Activated T-cell treated with anti-CD3 and anti-CD28 coated beads, Interleukin-2, amount 50 U/mL, for 24 hours (primary cell): ENCODE measurements at regions not wholly inside any gene's neighbourhood (a gene's known extent, or its start where the extent isn't known, plus 50 kb on each side); places are given as distances from the start of the nearest gene placed in this dataset.

ENCODE experiments used
- DNase-seq: peaks from one replicate; pipeline ENCODE4 v3.0.0-alpha.2; 2020
- H3K27ac Mint-ChIP-seq: 2 replicates; pipeline ENCODE4 v1.8.0; 2020; ENCODE audit warnings: mild to moderate bottlenecking, mixed read lengths
- H3K27me3 Mint-ChIP-seq: 2 replicates; pipeline ENCODE4 v1.8.0; 2020; ENCODE audit warnings: mixed read lengths
- H3K36me3 Mint-ChIP-seq: 2 replicates; pipeline ENCODE4 v1.8.0; 2020; ENCODE audit warnings: low read depth, mixed read lengths
- H3K4me1 Mint-ChIP-seq: 2 replicates; pipeline ENCODE4 v1.8.0; 2020; ENCODE audit warnings: low read depth, mixed read lengths
- H3K4me3 Mint-ChIP-seq: 2 replicates; pipeline ENCODE4 v1.8.0; 2020; ENCODE audit warnings: mild to moderate bottlenecking, moderate library complexity, mixed read lengths
- H3K9me3 Mint-ChIP-seq: 2 replicates; pipeline ENCODE4 v1.8.0; 2020; ENCODE audit warnings: mixed read lengths

DNA sequence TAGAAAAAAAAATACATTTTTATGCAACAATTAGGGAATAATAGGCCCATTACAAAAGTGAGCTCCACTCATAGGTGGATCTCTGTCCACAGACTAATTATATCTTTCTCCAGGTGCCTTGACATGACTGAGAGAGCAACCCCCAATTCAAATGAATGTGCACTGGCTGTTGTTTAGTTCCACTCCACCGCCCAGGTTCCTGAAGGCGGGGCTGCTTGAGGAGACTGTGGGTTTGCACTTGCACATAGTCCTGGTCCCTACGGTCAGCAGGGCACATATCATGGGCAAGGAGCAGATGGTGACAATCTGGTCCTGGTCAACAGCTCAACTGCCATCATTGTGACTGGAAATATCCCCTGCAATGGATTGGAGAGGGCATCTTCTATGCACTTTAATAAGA is 195.6 kb upstream of the PWP1 start:
- Mint-ChIP-seq H3K27me3 (no peaks in the 10 kb centered on the region), H3K4me3 (no peak overlapping the region), H3K27ac (no peak overlapping the region), H3K9me3 (no peaks in the 10 kb centered on the region), H3K4me1 (peaks cover 56% of the 10 kb centered on the region), H3K36me3 (no peaks in the 10 kb centered on the region)
- DNase-seq: no peak

DNA sequence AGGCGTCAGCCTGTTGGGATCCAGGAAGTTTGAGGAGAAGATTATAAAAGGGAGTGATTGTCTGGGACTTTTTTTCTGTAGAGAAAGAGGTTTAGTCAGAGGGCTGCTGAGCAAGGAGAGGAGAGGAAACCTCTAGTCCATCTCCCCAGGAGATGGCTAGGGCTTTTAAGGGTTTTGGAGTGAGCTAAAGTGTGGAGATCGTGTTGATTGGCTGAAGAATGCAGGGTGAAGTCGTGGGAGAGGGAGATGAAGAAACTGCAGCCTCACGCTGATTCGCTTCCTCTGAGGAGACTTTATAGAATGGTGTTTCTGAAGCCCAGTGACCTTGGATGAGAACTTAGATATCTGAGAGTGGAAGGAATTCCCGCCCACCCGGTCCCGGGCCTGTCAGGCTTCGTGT is 193.7 kb upstream of the PWP1 start:
- no peaks in the 10 kb centered on the region for H3K9me3 Mint-ChIP-seq
- H3K36me3 Mint-ChIP-seq: no peaks in the 10 kb centered on the region
- H3K27me3 Mint-ChIP-seq: no peaks in the 10 kb centered on the region
- H3K27ac Mint-ChIP-seq: no peak overlapping the region
- H3K4me3 Mint-ChIP-seq: no peak overlapping the region
- peaks cover 40% of the 10 kb centered on the region for H3K4me1 Mint-ChIP-seq
- DNase-seq: no peak

DNA sequence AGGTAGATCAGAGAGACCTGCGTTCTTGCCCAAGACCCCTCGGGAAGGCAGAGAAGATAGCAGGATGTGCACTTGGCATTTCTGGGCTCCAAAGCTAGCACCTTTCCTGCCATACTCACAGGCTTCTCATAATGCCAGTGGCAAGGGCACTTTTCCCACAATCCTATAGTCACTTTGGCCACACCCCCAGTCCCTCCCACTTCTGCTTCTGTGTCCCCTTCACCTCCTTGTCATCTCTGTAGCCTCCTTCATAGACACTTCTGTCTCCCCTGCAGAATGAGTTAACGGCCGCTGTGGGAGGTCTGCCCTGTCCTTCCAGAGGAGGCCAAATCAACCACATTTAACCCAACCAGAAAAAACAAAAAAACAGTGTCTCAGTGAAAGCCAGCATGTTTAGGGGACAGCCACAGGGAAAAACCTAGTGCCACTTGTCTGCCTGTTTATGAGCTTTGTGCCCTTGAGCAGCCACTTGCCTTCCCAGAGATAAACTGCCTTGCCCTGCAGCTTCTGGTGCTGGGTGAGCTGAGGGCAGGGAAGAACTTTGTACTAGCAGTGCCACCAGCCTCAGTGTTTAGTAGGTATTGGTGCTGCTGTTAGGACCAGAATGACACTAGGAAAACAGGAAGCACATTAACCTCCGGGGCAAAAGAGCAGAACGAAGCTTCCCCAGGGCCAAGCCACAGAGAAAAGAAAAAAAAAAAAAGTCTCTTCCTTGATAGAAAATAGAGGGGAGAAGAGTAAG is 193.0 kb upstream of the PWP1 start:
- Mint-ChIP-seq H3K4me1 (peaks cover 33% of the 10 kb centered on the region), H3K27ac (peak overlapping the region; percentile 53), H3K36me3 (no peaks in the 10 kb centered on the region), H3K27me3 (no peaks in the 10 kb centered on the region), H3K9me3 (no peaks in the 10 kb centered on the region), H3K4me3 (no peak overlapping the region)
- no peak for DNase-seq

DNA sequence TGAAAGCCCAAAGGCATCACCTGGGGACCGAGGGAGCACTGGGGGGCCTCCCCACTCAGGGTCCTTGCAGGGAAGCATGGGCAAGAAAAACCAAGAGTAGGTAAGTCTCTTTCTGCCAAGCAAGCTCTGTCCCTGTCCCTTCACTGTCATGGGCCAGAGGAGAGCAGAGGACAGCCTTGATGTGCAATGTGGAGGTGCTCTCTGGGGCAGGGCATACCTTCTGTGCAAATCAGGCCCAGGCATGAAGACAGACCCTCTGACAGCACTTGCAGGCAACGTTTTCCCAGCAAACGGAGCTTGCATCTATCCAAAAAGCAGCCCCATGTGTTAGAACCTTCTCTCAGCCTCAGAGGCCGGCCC is 192.5 kb upstream of the PWP1 start:
- Mint-ChIP-seq H3K27me3 (no peaks in the 10 kb centered on the region), H3K4me3 (no peak overlapping the region), H3K9me3 (no peaks in the 10 kb centered on the region), H3K4me1 (peaks cover 27% of the 10 kb centered on the region), H3K27ac (peak overlapping the region; percentile 53), H3K36me3 (no peaks in the 10 kb centered on the region)
- DNase-seq: no peak

DNA sequence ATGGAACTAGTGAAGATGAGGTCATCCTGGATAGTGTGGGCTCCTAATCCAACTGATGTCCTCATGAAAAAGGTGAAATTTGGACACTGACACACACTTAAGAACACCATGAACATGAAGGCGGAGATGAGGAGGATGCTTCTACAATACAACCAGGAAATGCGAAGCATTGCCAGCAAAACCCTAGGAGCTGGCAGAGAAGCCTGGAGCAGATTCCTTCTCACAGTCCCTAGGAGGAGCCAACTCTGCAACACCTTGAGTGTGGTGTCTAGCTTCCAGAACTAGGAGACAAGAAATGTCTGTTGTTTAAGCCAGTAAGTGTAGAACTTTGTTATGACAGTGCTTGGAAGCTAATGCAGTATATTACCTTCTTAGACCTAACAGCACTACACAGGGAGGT is 191.9 kb upstream of the PWP1 start:
- DNase-seq: no peak
- Mint-ChIP-seq H3K4me3 (no peak overlapping the region), H3K4me1 (peaks cover 26% of the 10 kb centered on the region), H3K27ac (no peak overlapping the region), H3K27me3 (no peaks in the 10 kb centered on the region), H3K9me3 (no peaks in the 10 kb centered on the region), H3K36me3 (no peaks in the 10 kb centered on the region)

DNA sequence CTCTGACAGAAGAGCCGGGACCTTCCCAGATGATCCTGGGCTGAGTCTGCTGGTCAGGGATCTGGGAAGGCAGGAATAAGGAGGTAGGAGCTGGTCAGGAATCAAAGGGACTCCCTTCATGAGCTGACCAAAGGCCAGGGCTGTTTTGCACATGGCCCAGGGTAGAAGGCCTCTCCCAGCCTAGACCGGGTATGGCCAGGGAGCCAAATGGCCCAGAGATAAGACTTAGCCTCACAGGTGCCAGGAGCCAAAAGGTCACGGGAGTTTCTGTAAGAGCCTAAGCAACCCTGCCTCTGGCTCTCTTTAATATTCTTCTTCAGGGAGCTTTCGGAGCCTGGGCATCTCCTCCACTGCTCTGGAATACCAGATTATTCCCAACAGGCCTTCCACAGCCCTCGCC is 191.3 kb upstream of the PWP1 start:
- no peak overlapping the region for H3K4me3 Mint-ChIP-seq
- H3K27me3 Mint-ChIP-seq: no peaks in the 10 kb centered on the region
- DNase-seq: no peak
- H3K4me1 Mint-ChIP-seq: peaks cover 24% of the 10 kb centered on the region
- H3K9me3 Mint-ChIP-seq: no peaks in the 10 kb centered on the region
- no peak overlapping the region for H3K27ac Mint-ChIP-seq
- H3K36me3 Mint-ChIP-seq: no peaks in the 10 kb centered on the region

DNA sequence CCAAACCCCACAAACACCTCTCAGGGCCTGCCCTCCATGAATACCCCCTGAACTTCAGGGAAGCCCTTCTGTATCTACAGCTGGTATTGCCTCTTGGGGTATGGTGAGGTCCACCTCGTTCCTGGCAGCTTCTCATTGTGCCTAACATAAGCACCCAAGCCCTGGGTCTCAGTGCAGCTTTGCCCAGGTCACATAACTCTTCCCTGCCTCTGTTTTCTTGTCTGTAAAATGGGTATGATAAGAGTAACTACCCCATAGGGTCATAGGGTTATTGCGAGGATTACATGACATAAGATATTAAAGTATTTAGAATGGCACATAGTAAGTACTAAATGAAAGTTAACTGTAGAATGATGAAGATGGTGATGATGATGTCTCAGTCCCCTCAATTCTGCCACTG is 190.0 kb upstream of the PWP1 start:
- H3K27ac Mint-ChIP-seq: no peak overlapping the region

DNA sequence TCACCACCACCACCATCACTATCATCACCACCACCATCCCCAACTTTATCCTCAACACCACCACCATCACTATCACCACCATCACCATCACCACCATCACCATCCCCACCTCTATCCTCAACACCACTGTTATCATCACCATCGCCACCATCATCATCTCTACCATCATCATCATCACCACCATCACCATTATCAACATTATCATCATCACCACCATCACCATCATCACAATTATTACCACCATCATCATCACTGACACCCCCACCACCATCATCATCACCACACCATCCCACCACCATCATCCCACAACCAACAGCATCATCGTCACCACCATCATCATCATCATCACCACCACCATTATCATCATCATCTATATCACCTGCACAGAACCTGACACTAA is 188.4 kb upstream of the PWP1 start:
- Mint-ChIP-seq H3K4me3 (no peak overlapping the region), H3K27ac (no peak overlapping the region), H3K4me1 (peaks cover 20% of the 10 kb centered on the region), H3K9me3 (no peaks in the 10 kb centered on the region), H3K36me3 (no peaks in the 10 kb centered on the region), H3K27me3 (no peaks in the 10 kb centered on the region)
- no peak for DNase-seq

More for the DNA sequence above, 190.0 kb upstream of the PWP1 start:
- DNase-seq: no peak
- H3K4me1 Mint-ChIP-seq: peaks cover 25% of the 10 kb centered on the region
- H3K27me3 Mint-ChIP-seq: no peaks in the 10 kb centered on the region
- no peak overlapping the region for H3K4me3 Mint-ChIP-seq
- no peaks in the 10 kb centered on the region for H3K36me3 Mint-ChIP-seq
- H3K9me3 Mint-ChIP-seq: no peaks in the 10 kb centered on the region

DNA sequence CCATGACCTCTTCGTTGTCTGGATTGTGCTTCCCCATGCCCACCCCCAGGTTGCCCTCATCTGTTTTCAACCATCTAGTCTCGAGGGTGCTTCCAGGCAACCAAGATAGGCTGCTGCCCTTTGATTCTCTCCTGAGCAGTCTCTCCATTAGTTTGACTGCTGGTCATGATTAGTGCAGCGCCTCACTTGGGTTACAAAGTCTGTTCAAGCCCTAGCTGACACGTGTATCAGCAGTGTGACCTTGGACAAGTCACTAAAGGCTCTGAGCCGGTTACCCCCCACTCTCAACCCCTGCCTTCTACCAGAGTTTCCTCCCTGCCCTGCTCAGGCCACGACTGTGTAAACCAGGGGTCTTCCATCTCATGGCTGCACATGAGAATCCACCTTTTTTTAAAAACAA is 185.3 kb upstream of the PWP1 start:
- Mint-ChIP-seq H3K9me3 (no peaks in the 10 kb centered on the region), H3K27ac (no peak overlapping the region), H3K36me3 (no peaks in the 10 kb centered on the region), H3K4me1 (peaks cover 9% of the 10 kb centered on the region), H3K4me3 (no peak overlapping the region), H3K27me3 (no peaks in the 10 kb centered on the region)
- DNase-seq: no peak

DNA sequence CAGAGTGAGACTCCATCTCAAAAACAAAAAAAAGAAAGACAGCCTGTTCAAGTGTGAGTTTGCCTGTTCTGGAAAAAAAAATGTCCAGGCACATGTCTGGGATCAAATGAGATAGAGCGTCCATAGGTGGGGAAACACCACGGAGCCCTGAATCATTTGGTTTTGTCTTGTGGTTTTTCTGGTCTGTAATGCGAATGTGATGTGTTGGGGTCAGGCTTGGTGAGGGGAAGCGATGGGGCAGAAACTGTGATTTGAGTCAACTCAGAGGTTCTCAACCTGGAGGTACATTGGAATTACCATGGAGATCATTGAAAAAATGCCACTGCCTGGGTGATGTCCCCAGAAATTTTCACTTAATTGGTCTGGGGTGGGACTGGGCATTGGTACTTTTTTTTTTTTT is 183.9 kb upstream of the PWP1 start:
- no peak overlapping the region for H3K4me3 Mint-ChIP-seq
- DNase-seq: no peak
- H3K27ac Mint-ChIP-seq: peak overlapping the region; percentile 12
- H3K27me3 Mint-ChIP-seq: no peaks in the 10 kb centered on the region
- H3K36me3 Mint-ChIP-seq: no peaks in the 10 kb centered on the region
- H3K9me3 Mint-ChIP-seq: no peaks in the 10 kb centered on the region
- H3K4me1 Mint-ChIP-seq: peaks cover 9% of the 10 kb centered on the region

DNA sequence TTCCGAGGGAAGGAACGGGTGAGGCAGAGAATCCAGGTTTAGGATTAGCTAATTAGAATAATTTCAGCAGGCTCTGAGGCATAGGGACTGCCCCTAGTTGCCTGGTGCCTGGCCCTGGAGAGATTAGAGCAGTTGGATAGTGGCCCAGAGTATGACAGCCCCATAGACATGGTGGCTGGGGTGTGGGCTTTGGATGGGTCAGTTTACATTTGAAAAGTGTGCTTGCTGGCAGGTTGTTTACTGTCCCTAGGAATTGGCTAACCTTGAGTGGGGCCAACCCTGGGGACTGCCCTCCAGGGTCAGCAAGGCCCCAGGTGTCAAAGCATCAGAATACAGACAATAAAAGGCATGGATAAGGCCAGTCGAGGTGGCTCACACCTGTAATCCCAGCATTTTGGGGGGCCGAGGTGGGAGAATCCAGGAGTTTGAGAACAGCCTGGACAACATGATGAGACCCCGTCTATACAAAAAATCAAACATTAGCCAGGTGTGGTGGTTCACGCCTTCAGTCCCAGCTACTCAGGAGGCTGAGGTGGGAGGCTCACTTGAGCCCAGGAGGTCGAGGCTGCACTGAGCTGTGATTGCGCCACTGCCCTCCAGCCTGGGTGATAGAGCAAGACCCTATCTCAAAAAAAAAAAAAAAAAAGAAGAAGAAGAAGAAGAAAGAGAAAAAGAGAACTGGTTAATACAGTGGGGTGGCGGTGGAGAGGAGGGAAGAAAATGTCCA is 182.3 kb upstream of the PWP1 start:
- no peak for DNase-seq
- Mint-ChIP-seq H3K27ac (no peak overlapping the region), H3K4me1 (peaks cover 9% of the 10 kb centered on the region), H3K27me3 (no peaks in the 10 kb centered on the region), H3K36me3 (no peaks in the 10 kb centered on the region), H3K9me3 (no peaks in the 10 kb centered on the region), H3K4me3 (no peak overlapping the region)

DNA sequence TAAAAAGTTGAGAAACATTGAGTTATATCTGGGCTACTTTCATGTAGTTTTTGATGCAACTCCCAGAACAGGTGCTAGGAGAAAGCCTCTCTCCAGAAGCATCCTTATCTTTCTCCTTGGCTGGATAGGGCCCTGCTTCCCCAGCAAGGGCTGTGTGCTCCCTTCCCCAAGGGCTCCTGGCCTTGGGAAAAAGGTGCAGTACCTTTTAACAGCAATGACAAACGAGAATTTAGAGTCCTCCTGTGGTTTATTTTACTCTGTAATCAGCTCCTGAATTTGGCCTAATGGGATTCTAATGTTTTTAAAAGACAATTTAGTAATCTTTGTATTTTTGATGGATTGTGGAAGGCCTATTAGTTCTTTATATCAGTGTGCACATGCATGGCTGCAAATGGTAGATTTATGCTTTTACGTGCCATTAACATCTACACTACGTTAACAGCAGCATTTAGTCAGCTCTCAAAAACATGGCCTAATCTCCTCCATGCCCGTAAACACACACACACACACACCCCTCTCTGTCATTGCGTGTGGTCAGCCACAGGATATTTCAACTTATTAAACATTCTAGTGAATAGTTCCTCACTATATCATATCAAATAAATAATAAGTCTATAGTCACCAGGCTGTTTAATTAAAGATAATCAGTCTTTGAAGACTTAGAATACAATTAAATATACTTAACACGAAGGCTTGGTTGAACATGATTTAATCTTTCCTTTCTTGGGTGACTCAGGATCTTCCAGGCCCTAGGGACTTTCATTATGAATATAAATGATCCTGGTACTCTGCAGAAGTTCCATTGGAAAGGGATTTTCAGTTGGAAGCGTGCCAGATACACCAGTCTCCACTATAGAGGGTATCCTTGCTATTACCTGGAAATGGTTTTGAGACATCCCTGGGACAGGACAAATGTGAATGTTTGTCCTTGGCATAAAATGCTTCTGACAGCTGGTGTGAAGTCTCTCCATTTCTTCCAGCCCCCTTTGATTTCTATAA is 181.4 kb upstream of the PWP1 start:
- Mint-ChIP-seq H3K4me3 (no peak overlapping the region), H3K27me3 (no peaks in the 10 kb centered on the region), H3K9me3 (no peaks in the 10 kb centered on the region), H3K4me1 (peaks cover 9% of the 10 kb centered on the region), H3K27ac (no peak overlapping the region), H3K36me3 (no peaks in the 10 kb centered on the region)
- DNase-seq: no peak

DNA sequence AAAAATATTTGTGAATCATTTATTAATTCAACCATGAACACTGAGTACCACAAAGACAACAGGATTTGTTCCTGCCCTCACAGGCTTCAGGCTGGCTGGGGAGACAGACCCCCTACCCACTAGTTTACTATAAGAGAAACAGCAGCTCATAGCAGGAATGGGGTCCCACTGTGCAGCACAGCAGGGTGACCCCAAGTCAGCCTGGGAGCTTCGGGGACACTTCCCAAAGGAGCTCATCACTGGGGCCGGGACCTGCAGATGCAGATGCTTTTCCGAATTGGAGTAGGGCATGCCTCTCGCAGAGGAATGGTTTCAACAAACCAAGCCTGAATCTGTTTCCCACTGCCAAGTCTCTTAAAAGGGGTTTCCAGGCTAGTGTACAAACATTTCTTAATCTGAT is 176.2 kb upstream of the PWP1 start:
- Mint-ChIP-seq H3K36me3 (no peaks in the 10 kb centered on the region), H3K27me3 (no peaks in the 10 kb centered on the region), H3K27ac (no peak overlapping the region), H3K9me3 (no peaks in the 10 kb centered on the region), H3K4me1 (peaks cover 5% of the 10 kb centered on the region), H3K4me3 (no peak overlapping the region)
- no peak for DNase-seq

DNA sequence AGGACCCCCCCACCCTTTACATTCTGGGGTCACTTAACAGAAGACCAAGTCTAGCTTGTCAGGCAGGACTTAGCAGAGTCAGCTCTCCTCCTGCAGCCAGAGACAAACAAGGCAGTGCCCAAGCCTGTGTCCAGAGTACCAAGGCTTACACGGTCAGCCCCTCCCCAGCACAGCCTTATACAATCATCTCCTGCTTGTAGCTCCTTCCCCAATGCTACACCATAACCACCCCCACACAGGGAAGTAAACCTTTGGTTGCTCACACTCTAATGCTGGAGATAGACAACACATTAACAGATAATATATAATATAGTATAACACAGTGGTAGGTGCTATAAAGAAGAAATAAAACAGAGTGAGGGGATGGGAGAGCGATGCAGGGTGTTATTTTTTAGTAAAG is 175.4 kb upstream of the PWP1 start:
- Mint-ChIP-seq H3K36me3 (no peaks in the 10 kb centered on the region), H3K4me1 (peaks cover 10% of the 10 kb centered on the region), H3K9me3 (no peaks in the 10 kb centered on the region), H3K27me3 (no peaks in the 10 kb centered on the region), H3K27ac (no peak overlapping the region), H3K4me3 (no peak overlapping the region)
- DNase-seq: no peak

DNA sequence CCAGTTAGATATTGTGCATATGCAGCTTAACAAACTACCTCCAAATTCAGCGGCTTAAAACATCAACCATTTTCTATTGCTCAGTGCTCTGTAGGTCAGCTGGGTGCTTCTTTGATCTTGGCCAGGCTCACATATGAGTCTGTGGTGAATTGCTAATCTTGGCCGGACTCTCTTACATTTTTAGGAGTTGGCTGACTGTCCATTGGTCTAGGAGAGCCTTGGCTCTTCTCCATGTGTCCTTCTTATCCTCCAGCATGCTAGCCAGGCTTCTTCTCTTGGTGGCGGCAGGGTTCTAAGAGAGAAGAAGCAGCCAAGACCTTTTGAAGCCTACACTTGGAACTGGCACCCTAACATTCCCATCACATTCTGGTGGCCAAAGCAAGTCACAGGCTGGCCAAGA is 174.3 kb upstream of the PWP1 start:
- H3K36me3 Mint-ChIP-seq: no peaks in the 10 kb centered on the region
- no peaks in the 10 kb centered on the region for H3K27me3 Mint-ChIP-seq
- no peak for DNase-seq
- no peaks in the 10 kb centered on the region for H3K9me3 Mint-ChIP-seq
- H3K4me1 Mint-ChIP-seq: peaks cover 17% of the 10 kb centered on the region
- H3K27ac Mint-ChIP-seq: no peak overlapping the region
- H3K4me3 Mint-ChIP-seq: no peak overlapping the region
